Endothelial cell of umbilical vein (primary cell): ENCODE measurements at regions not wholly inside any gene's neighbourhood (a gene's known extent, or its start where the extent isn't known, plus 50 kb on each side); places are given as distances from the start of the nearest gene placed in this dataset.

Source experiments
- BruUV-seq: library from RNA; stranded (reverse); fragments of 400-500 nt; replicated peaks from 2 replicates; lab custom pipeline; 2021; lab: Mats Ljungman, UMichigan
- CTCF ChIA-PET: fragments of 300-600, 350-600 bp; sonication (Branson Sonifier 250); formaldehyde crosslinking; loops from one replicate; lab custom pipeline; 2021; ENCODE audit warnings: antibody characterized with exemption, inconsistent platforms; lab: Charles Lee
- POLR2A ChIA-PET: fragments of 300-600, 350-600 bp; sonication (Branson Sonifier 250); formaldehyde crosslinking; loops from one replicate; lab custom pipeline; 2021; ENCODE audit warnings: antibody characterized with exemption, inconsistent platforms; lab: Charles Lee
- DNase-seq: peaks from one replicate; pipeline ENCODE4 v3.0.0-alpha.2; 2011; ENCODE audit warnings: low read depth, low spot score
- FAIRE-seq: peaks from 2 replicates; lab custom pipeline; 2011; peaks lifted over from hg19 to GRCh38; lab: Jason Lieb, UNC
- H2AFZ ChIP-seq: 2 replicates; pipeline ENCODE4 v1.6.0; 2012; ENCODE audit warnings: low read depth, low read length, control low read depth, inconsistent platforms
- H3K27ac ChIP-seq: 2 replicates; pipeline ENCODE4 v1.5.1; 2011; ENCODE audit warnings: low read depth, mild to moderate bottlenecking, control low read depth, low read length, moderate library complexity; ENCODE audit not compliant: insufficient read depth
- H3K27me3 ChIP-seq, 2 experiments: 2 replicates each; pipeline versions ENCODE4 v1.6.0 to v1.6.1; 2011; ENCODE audit warnings: low read length in 2 of 2, mixed read lengths in 1 of 2; ENCODE audit not compliant: control insufficient read depth in 2 of 2, insufficient read depth in 2 of 2
- H3K36me3 ChIP-seq, 2 experiments: 2 replicates in 1 of 2; 3 replicates in 1 of 2; pipeline ENCODE4 v1.5.1; 2011; ENCODE audit warnings: low read length in 2 of 2, mild to moderate bottlenecking in 1 of 2, moderate library complexity in 1 of 2; ENCODE audit not compliant: control insufficient read depth in 2 of 2, insufficient read depth in 2 of 2; ENCODE audit errors: extremely low read depth in 1 of 2
- H3K4me1 ChIP-seq: 3 replicates; pipeline ENCODE4 v1.5.1; 2011; ENCODE audit warnings: mild to moderate bottlenecking, low read length; ENCODE audit not compliant: control insufficient read depth, insufficient read depth; ENCODE audit errors: extremely low read depth
- H3K4me2 ChIP-seq: 2 replicates; pipeline ENCODE4 v1.6.1; 2011; ENCODE audit warnings: low read length, control low read depth, mixed read lengths; ENCODE audit not compliant: insufficient read depth
- H3K4me3 ChIP-seq, 3 experiments: fragments of 200-600 bp in 1 of 3; sonication (generic), shearing (Covaris generic) in 1 of 3; replicated peaks in 1 of 3; 2 replicates each; pipeline ENCODE4 v1.5.1; 2011 to 2016; ENCODE audit warnings: control low read depth in 3 of 3, low read length in 3 of 3, mild to moderate bottlenecking in 2 of 3, inconsistent platforms in 1 of 3, low read depth in 1 of 3, moderate library complexity in 1 of 3; ENCODE audit not compliant: insufficient read depth in 1 of 3
- H3K79me2 ChIP-seq: 2 replicates; pipeline ENCODE4 v1.6.0; 2012; ENCODE audit warnings: low read length, inconsistent platforms; ENCODE audit not compliant: control insufficient read depth, insufficient read depth
- H3K9ac ChIP-seq: replicated peaks from 2 replicates; pipeline ENCODE3; 2011; ENCODE audit warnings: low read length, control low read depth; ENCODE audit not compliant: insufficient read depth; ENCODE audit errors: extremely low read depth
- H3K9me1 ChIP-seq: replicated peaks from 3 replicates; pipeline ENCODE4 v1.6.0; 2011; ENCODE audit warnings: mild to moderate bottlenecking, low read length; ENCODE audit not compliant: control insufficient read depth, insufficient read depth; ENCODE audit errors: extremely low read depth
- H3K9me3 ChIP-seq: replicated peaks from 2 replicates; pipeline ENCODE4 v1.5.1; 2012; ENCODE audit warnings: low read length, inconsistent platforms; ENCODE audit not compliant: control insufficient read depth, insufficient read depth
- H4K20me1 ChIP-seq: replicated peaks from 2 replicates; pipeline ENCODE3; 2011; ENCODE audit warnings: mild to moderate bottlenecking, low read length; ENCODE audit not compliant: control insufficient read depth, insufficient read depth; ENCODE audit errors: extremely low read depth
- CTCF ChIP-seq, 2 donors: IDR thresholded peaks; 1 replicate in 1 of 2; 2 replicates in 1 of 2; pipeline ENCODE4 v1.5.1; 2011; ENCODE audit warnings: low read length in 2 of 2, mild to moderate bottlenecking in 2 of 2, moderate library complexity in 2 of 2, control low read depth in 1 of 2, inconsistent platforms in 1 of 2, low read depth in 1 of 2; ENCODE audit not compliant: insufficient read depth in 1 of 2; ENCODE audit errors: extremely low read depth in 1 of 2
- EZH2 ChIP-seq: IDR thresholded peaks from 2 replicates; pipeline ENCODE4 v1.6.1; 2012; ENCODE audit warnings: borderline replicate concordance, low read depth, mild to moderate bottlenecking, moderate library complexity, low read length, inconsistent platforms; ENCODE audit not compliant: severe bottlenecking
- GATA2 ChIP-seq: IDR thresholded peaks from 2 replicates; pipeline ENCODE4 v1.7.0; 2011; ENCODE audit warnings: low read depth, mild to moderate bottlenecking, moderate library complexity, mixed read lengths, low read length; ENCODE audit not compliant: insufficient read length, insufficient read depth
- JUN ChIP-seq: IDR thresholded peaks from 2 replicates; pipeline ENCODE4 v1.6.1; 2011; ENCODE audit warnings: borderline replicate concordance, low read depth; ENCODE audit not compliant: insufficient read length, insufficient read depth
- dilution Hi-C: fragments of 300-500 bp; cut with MboI; formaldehyde crosslinking; loops from one replicate; pipeline ENCODE4 v1.15.0; 2019; ENCODE audit warnings: low sequenced_read_pairs; ENCODE audit not compliant: extremely low pct_ligation_motif_present
- intact Hi-C: fragments of 100-400 bp; cut with micrococcal nuclease; formaldehyde crosslinking; loops from one replicate; pipeline ENCODE4 v1.10.0; 2022
- TF ChIP-seq, protein P1 (sequence below): IDR thresholded peaks from 2 replicates; pipeline ENCODE4 v1.6.1; 2011; ENCODE audit not compliant: insufficient read depth, insufficient read length

GRCh38 chr2:34909992-34910705 lies 1311.0 kb upstream of the FAM98A start:
- no TSS peak for BruUV-seq
- no peak overlapping the region for H3K4me2 ChIP-seq
- dilution Hi-C loops, result no loop called here

More at GRCh38 chr2:34909992-34910705, 1311.0 kb upstream of the FAM98A start:
- FAIRE-seq (no peak), DNase-seq (no peak)
- H3K4me3 ChIP-seq, result no peak overlapping the region
- H3K4me1 ChIP-seq, result no peaks in the 10 kb centered on the region
- no peak overlapping the region for H3K9ac ChIP-seq
- H3K9me3 ChIP-seq, result no peaks in the 10 kb centered on the region
- CTCF ChIA-PET, result no interaction called here
- no peaks in the 10 kb centered on the region for H4K20me1 ChIP-seq
- H3K9me1 ChIP-seq, result no peaks in the 10 kb centered on the region
- H3K79me2 ChIP-seq, result no peaks in the 10 kb centered on the region
- intact Hi-C loops, result no loop called here
- H3K27me3 ChIP-seq, result no peaks in the 10 kb centered on the region
- H2AFZ ChIP-seq, result no peak overlapping the region
- TF ChIP-seq, protein P1, sequence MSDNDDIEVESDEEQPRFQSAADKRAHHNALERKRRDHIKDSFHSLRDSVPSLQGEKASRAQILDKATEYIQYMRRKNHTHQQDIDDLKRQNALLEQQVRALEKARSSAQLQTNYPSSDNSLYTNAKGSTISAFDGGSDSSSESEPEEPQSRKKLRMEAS, result no peak
- no peak for TF ChIP-seq EZH2
- TF ChIP-seq CTCF (IDR thresholded peaks at IDR 0.05; ENCODE audit: extremely low read depth in 1 of 2, insufficient read depth in 1 of 2, low read depth in 1 of 2, low read length in 2 of 2), result no peak
- TF ChIP-seq JUN, result no peak
- TF ChIP-seq GATA2, result no peak
- H3K36me3 ChIP-seq, result no peaks in the 10 kb centered on the region
- POLR2A ChIA-PET, result no interaction called here
- no peak overlapping the region for H3K27ac ChIP-seq
